GM21723 (cell line): ENCODE measurements at regions not wholly inside any gene's neighbourhood (a gene's known extent, or its start where the extent isn't known, plus 50 kb on each side); places are given as distances from the start of the nearest gene placed in this dataset.

Source experiments
- ATAC-seq: cut with Tn5 transposase; IDR thresholded peaks from one replicate; pipeline ENCODE4 v1.9.1; 2021; ENCODE audit warnings: mild to moderate bottlenecking, moderate library complexity; ENCODE audit not compliant: unreplicated experiment

- peak; percentile 75 for ATAC-seq
These were observed 51.7 kb downstream of the SCN11A start for GRCh38 chr3:39000008-39000450.

GRCh38 chr3:38998086-38998485 lies 53.7 kb downstream of the SCN11A start:
- no peak for ATAC-seq

DNA sequence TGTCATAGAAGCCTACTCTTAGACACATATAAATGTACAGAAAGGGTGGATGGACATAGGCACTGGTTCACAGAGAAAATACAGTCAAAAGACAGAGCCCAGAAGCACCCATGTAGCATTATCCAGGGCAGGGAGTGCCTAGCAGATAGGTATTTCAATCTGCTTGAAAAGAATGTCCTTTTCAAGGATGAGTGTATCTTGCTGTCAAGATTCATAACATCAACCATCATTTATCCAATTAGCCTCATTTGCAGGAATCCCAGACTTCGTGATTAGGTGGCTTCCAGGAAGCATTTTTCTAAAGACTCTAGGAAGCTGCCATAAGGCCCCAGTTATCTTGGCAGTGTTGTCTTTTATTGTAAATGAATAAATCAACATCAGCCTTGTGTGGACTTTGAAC lies 55.6 kb downstream of the SCN11A start:
- no peak for ATAC-seq

GRCh38 chr3:38994251-38994650 lies 57.5 kb downstream of the SCN11A start:
- no peak for ATAC-seq

DNA sequence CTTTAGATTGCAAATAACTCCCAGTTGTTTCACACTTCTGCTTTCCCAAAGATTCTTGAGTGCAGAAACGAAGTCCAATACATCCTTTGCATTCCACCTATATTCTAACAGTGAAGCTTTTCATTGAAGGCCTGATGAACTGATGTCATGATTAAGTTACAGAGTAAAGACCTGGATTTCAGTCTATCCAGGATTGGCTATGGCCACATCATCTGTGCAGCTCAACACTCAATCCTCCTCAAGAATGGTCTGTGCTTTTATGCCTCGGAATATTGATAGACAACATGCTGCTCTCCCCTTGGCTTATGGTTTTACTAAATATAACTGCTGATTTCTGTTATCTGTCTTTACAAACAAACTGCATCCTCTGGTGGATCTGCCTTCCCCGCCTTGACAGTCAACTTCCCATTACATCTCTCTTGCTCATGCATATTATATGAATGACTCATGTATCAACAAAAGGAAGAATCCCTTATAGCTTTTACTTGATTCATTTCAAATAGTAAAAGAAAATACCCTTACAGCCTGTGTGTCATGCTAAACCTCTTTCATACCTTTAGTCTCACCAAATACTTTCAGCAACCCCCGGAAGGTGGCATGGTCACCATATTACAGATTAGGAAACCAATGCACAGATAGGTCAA lies 59.5 kb downstream of the SCN11A start:
- ATAC-seq: no peak

- ATAC-seq: no peak
These were observed 61.1 kb downstream of the SCN11A start for GRCh38 chr3:38990621-38991020.

DNA sequence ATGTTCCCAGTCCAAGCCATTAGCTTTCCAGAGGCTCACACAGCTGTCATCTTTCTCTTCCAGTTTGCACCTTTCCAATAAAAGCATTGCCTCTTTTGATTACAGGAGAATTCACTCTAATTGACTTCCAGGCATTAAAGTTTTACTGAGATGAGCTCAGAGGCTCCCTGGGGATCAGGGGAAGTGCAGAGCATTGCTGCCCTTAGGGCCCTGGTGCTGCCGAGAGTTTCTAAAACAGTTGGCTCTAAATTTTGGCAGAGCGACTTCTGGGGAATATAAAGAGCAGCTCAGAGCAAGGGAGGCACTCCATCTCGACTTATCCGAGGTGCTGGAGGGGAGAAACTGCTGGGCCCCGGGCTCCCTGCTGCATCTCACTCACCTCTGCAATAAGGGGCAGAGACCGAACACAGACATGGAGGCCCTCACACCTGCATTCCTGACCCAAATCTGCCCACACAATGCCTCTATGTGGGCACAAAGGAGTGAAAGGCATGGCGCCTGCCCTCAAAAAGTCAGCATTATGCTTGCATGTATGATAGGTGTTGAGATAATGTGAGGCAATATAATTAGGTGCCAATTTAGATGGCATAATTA lies 61.7 kb downstream of the SCN11A start:
- no peak for ATAC-seq

DNA sequence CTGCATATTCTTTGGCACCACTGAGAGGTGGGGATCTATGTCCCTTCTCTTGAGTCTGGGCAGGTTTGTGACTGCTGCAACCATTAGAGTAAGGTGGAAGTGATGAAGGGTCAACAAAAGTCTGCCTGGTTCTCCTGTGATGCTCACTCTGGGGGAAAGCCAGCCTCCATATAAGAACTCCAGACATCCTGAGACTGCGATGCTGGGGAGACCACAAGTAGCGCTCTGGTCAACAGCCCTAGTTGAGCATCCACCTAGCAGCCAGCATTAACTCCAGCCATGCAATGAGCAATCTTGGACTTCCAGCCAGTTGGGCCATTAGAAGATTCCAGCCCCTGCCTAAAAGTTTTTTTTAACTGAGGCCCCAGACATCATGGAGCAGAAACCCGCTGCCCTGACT lies 62.8 kb downstream of the SCN11A start:
- no peak for ATAC-seq

GRCh38 chr3:38987456-38987855 lies 64.3 kb downstream of the SCN11A start:
- ATAC-seq: no peak

DNA sequence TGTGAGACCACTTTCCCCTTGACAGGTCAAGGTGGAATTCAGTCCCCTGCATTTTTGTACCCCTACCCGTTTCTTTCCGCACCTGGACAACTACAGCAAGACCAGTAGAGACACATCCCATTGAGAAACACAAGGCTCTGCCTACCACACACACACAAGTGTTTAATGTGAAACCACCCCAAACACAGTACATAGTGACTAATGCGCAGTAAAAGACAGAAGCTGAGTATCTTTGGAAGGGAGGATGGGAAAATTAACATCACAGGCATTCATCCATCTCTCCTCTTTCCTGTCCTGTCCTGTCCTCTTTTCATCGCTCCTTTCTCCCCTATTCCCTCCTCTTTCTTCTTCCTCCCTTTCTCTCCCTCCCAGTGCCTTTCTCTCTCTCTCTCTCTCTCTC lies 64.8 kb downstream of the SCN11A start:
- ATAC-seq: no peak

DNA sequence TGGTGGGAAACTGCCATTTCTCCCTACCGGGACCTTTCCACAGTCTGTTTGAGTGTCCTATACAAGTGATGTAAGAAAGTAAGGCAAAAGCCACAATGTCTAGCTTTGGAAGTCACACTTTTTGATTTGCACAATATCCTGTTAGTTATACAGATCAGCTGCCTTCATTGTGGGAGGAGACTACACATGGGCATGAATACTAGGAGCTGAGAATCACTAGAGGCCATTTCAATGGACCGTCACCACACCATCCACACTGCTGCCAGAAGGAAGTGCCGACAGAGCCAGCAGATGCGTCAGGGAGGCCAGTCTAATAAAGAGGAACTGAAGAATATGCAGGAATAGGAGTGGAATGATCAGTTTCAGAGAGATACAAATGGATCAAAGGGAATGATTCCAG lies 65.8 kb downstream of the SCN11A start:
- ATAC-seq: no peak

GRCh38 chr3:38985581-38985980 lies 66.2 kb downstream of the SCN11A start:
- ATAC-seq: no peak

- no peak for ATAC-seq
These were observed 67.0 kb downstream of the SCN11A start for GRCh38 chr3:38984731-38985130.

DNA sequence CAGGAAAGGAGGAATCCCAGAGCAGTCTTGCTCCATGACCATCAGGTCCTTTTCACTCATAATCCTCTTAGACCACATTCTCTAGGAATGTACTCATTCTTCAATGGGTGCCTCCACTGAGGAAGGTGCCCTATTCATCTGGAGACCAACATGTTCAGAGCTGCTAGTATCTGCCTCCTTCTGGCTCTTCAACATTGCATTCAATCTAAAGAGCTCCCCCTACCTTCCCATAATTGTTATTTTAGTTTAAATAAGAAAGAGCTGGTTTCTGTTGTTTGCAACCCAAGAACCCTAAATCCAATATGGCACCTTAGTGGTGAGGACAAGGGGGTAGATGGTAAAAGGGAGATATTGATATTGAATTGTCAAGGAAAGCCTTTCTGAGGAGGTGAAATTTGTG lies 67.6 kb downstream of the SCN11A start:
- no peak for ATAC-seq

DNA sequence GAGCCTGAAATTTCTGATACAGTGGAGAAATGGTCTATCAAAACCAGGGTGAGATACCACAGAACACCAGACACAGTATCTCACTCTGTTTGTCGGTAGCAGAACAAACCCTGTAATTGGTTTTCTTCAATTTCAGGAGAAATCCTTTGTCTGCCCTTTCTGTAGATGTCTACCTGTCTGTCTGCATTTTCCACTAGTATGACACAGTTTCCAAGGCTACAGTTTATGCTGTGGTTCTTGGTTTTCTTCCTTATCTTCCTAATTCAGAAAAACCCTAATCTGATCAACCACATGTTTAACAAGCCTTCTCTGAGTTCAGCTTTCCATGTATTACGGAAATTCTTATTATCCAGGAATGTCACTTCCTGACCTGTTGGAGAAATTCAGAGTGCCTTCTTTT lies 70.8 kb downstream of the SCN11A start:
- ATAC-seq: no peak

DNA sequence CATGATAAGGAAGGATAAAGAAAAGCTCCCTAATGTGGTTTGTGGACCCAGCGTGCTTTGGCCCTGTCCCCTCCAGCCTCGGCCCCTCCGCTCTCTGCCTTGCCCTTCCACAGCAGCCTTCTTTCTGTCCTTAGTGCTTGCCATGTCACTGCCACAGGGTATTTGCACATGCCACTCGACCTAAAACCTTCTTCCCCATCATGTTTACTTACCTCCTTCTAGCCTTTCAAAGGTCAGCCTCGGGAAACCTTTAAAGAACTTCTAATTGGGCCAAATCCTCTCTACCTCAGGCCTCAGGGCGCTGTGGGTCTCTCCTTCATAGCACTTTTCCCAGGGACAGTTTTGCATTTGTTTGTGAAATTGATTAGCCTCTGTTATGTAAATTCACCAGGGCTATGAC lies 73.0 kb downstream of the SCN11A start:
- no peak for ATAC-seq

DNA sequence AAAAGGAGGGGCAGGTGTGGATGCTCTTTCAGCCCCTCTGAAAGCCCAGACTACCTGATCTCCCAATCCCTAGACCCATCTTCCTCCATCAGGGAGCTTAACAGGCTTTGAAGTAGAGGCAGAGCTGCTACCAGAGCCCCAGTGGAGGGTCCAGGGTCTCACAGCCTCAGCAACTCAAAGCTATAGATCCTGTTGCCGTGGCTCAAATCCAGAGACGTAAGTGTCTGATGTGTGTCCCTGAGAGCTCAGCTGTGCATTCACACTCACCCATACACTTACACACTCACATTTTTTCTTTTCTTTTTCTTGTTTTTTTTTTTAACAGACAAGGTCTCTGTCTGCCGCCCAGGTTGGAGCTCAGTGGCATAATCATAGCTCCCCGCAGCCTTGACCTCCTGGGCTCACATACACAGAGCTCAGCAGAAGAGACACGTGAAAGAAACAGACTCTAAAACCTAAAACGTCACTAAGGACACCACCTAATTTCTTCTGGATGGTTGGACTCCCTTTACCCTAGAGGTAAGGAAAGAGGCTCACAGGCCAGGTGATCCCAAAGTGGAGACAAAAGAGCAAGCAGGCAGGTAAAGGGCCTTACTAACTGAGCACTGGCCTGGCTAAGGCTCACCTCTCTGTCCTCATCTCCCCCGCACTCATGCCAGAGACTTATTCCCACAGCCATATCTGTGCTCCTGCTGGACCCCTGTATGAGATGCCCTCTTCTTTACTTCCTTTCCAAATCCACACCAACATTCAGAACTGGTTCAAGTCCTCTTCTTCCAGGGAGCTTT lies 80.7 kb downstream of the SCN11A start:
- no peak for ATAC-seq

DNA sequence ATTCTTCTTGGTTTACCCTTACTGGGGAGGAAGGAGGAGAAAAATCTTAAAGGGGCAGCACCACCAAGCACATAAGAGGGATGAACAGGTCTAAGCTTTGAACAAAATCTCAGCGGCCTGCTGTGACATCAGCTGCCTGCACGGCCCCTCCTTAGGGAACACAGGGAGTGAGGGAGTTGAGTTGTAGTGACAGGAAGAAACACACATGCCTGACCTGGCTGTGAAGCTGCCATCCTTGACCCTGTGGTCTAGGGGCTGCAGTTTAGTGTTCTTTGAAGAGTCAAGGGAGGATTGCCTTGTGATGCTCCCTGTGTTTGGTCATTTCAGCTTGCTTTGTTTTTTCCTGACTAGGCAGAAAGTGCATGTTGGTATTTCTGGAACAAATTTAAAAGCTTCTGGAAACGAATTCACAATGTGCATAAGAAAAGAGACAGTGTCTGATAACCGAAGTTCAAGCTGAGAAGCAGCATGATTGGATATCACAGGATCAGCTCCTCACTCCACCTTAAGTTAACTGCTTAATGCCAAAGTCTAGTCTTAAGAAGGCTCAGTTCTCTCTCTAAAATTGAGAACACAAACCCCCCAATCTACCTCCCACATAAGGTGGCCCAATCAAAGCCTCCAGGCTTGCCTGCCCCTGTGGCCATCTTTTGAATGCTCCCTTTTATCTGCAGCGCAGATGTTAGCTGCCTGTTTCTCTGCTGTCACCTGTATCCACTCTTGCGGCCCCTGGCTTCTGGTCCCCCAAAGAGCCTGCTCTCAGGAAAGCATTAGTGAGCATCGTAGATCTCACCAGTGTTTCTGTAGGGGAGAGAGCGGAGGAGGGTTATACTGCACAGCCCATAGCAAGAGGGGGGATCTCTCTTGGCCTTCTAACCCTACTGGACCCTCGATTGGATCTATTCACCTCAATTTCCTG lies 82.2 kb downstream of the SCN11A start:
- no peak for ATAC-seq

- ATAC-seq: no peak
These were observed 82.9 kb downstream of the SCN11A start for GRCh38 chr3:38968891-38969290.

GRCh38 chr3:38968403-38968802 lies 83.3 kb downstream of the SCN11A start:
- no peak for ATAC-seq

- ATAC-seq: no peak
These were observed 84.1 kb downstream of the SCN11A start for GRCh38 chr3:38967693-38967989.
